IMR-90 (cell line): ENCODE measurements at regions not wholly inside any gene's neighbourhood (a gene's known extent, or its start where the extent isn't known, plus 50 kb on each side); places are given as distances from the start of the nearest gene placed in this dataset.

Experiments
- ATAC-seq: fragments of 200-7000 bp; cut with Tn5 transposase; 2 replicates; pipeline ENCODE4 v1.9.1; 2020; ENCODE audit warnings: low read depth, mild to moderate bottlenecking, moderate library complexity
- BruUV-seq: library from RNA; stranded (reverse); fragments of 400-500 nt; replicated peaks from 2 replicates; lab custom pipeline; 2021; lab: Mats Ljungman, UMichigan
- CTCF ChIA-PET: fragments of 300-600 bp; formaldehyde crosslinking; extraction: SDS; loops from one replicate; lab custom pipeline; 2021; ENCODE audit warnings: antibody characterized with exemption; lab: Yijun Ruan, JAX
- POLR2A ChIA-PET: fragments of 300-600 bp; sonication (Branson Sonifier 250); formaldehyde crosslinking; loops from one replicate; lab custom pipeline; 2022; ENCODE audit warnings: antibody characterized with exemption; ENCODE audit not compliant: unreplicated experiment; lab: Charles Lee
- DNase-seq: peaks from one replicate; pipeline ENCODE4 v3.0.0; 2013
- H2AFZ ChIP-seq: replicated peaks from 2 replicates; pipeline ENCODE3; 2013; ENCODE audit warnings: low read length, mild to moderate bottlenecking; ENCODE audit not compliant: poor library complexity
- H2AK5ac ChIP-seq: 2 replicates; pipeline ENCODE4 v1.6.1; 2013; ENCODE audit warnings: low read depth, low read length, inconsistent platforms
- H2AK9ac ChIP-seq: replicated peaks from 2 replicates; pipeline ENCODE3; 2013; ENCODE audit warnings: mild to moderate bottlenecking, low read depth, low read length, moderate library complexity; ENCODE audit not compliant: poor library complexity
- H2BK120ac ChIP-seq: 2 replicates; pipeline ENCODE4 v1.6.1; 2013; ENCODE audit warnings: low read depth, low read length, inconsistent platforms
- H2BK15ac ChIP-seq: 3 replicates; pipeline ENCODE4 v1.6.1; 2013; ENCODE audit warnings: low read depth, low read length, inconsistent platforms
- H2BK20ac ChIP-seq: 2 replicates; pipeline ENCODE4 v1.6.1; 2013; ENCODE audit warnings: low read depth, mild to moderate bottlenecking, inconsistent platforms, low read length, moderate library complexity
- H2BK5ac ChIP-seq: 2 replicates; pipeline ENCODE4 v1.6.1; 2013; ENCODE audit warnings: mild to moderate bottlenecking, low read depth, low read length, inconsistent platforms; ENCODE audit not compliant: poor library complexity, severe bottlenecking
- H3K14ac ChIP-seq: replicated peaks from 2 replicates; pipeline ENCODE4 v1.6.1; 2013; ENCODE audit warnings: low read depth, low read length, inconsistent platforms
- H3K18ac ChIP-seq: 2 replicates; pipeline ENCODE4 v1.6.1; 2013; ENCODE audit warnings: low read depth, low read length, control low read depth
- H3K23ac ChIP-seq: 2 replicates; pipeline ENCODE4 v1.6.1; 2013; ENCODE audit warnings: low read depth, low read length, inconsistent platforms
- H3K27ac ChIP-seq: 2 replicates; pipeline ENCODE4 v1.5.1; 2013; ENCODE audit warnings: mild to moderate bottlenecking, control low read depth, low read length; ENCODE audit not compliant: insufficient read depth
- H3K27me3 ChIP-seq: 2 replicates; pipeline ENCODE4 v1.6.1; 2013; ENCODE audit warnings: low read length; ENCODE audit not compliant: control insufficient read depth, insufficient read depth
- H3K36me3 ChIP-seq: 2 replicates; pipeline ENCODE4 v1.6.1; 2013; ENCODE audit warnings: low read length, mixed read lengths; ENCODE audit not compliant: control insufficient read depth, insufficient read depth
- H3K4ac ChIP-seq: 2 replicates; pipeline ENCODE4 v1.6.1; 2013; ENCODE audit warnings: low read depth, low read length, inconsistent platforms
- H3K4me1 ChIP-seq: 2 replicates; pipeline ENCODE4 v1.6.1; 2013; ENCODE audit warnings: low read length, mixed read lengths; ENCODE audit not compliant: control insufficient read depth, insufficient read depth
- H3K4me2 ChIP-seq: 2 replicates; pipeline ENCODE4 v1.6.1; 2013; ENCODE audit warnings: low read depth, mild to moderate bottlenecking, control low read depth, low read length, moderate library complexity
- H3K4me3 ChIP-seq: 2 replicates; pipeline ENCODE4 v1.5.1; 2013; ENCODE audit warnings: low read depth, mild to moderate bottlenecking, control low read depth, low read length, moderate library complexity; ENCODE audit not compliant: insufficient read depth
- H3K56ac ChIP-seq: 2 replicates; pipeline ENCODE4 v1.6.1; 2013; ENCODE audit warnings: low read length, inconsistent platforms; ENCODE audit not compliant: insufficient read depth; ENCODE audit errors: extremely low read depth
- H3K79me1 ChIP-seq, 2 experiments: 2 replicates each; pipeline ENCODE4 v1.6.1; 2013; ENCODE audit warnings: low read length in 2 of 2, inconsistent platforms in 1 of 2, low read depth in 1 of 2
- H3K9ac ChIP-seq: 2 replicates; pipeline ENCODE4 v1.6.1; 2013; ENCODE audit warnings: low read depth, low read length, control low read depth
- H3K9me1 ChIP-seq: 2 replicates; pipeline ENCODE4 v1.6.1; 2013; ENCODE audit warnings: low read length, inconsistent platforms; ENCODE audit not compliant: insufficient read depth
- H3K9me3 ChIP-seq: 2 replicates; pipeline ENCODE4 v1.6.1; 2013; ENCODE audit warnings: low read length; ENCODE audit not compliant: control insufficient read depth, insufficient read depth
- H4K20me1 ChIP-seq: 2 replicates; pipeline ENCODE4 v1.6.1; 2013; ENCODE audit warnings: low read length, inconsistent platforms; ENCODE audit not compliant: insufficient read depth
- H4K5ac ChIP-seq: 2 replicates; pipeline ENCODE4 v1.6.1; 2013; ENCODE audit warnings: mild to moderate bottlenecking, low read depth, low read length, control low read depth
- H4K8ac ChIP-seq, 2 experiments: 2 replicates each; pipeline ENCODE4 v1.6.1; 2013; ENCODE audit warnings: low read depth in 2 of 2, low read length in 2 of 2, control low read depth in 1 of 2, inconsistent platforms in 1 of 2
- H4K91ac ChIP-seq: 2 replicates; pipeline ENCODE4 v1.6.1; 2013; ENCODE audit warnings: low read depth, low read length, inconsistent platforms; ENCODE audit not compliant: insufficient read depth
- BHLHE40 ChIP-seq: fragments of 150-350 bp; IDR thresholded peaks from 2 replicates; pipeline ENCODE4 v1.6.1; 2016; ENCODE audit warnings: mild to moderate bottlenecking, low read depth, low read length
- CHD1 ChIP-seq: IDR thresholded peaks from 2 replicates; pipeline ENCODE4 v1.6.1; 2012; ENCODE audit warnings: low read depth, low read length, improper control_type of control experiment
- CTCF ChIP-seq: conservative IDR thresholded peaks from 2 replicates; pipeline ENCODE4 v1.5.1; 2012; ENCODE audit warnings: mild to moderate bottlenecking, low read depth, low read length, improper control_type of control experiment
- ELK1 ChIP-seq: fragments of 150-350 bp; IDR thresholded peaks from 2 replicates; pipeline ENCODE4 v1.6.1; 2016; ENCODE audit warnings: low read depth, mild to moderate bottlenecking, low read length, moderate library complexity, borderline replicate concordance
- FOS ChIP-seq: fragments of 150-350 bp; IDR thresholded peaks from 2 replicates; pipeline ENCODE4 v1.6.1; 2016; ENCODE audit warnings: low read depth, low read length
- MAZ ChIP-seq: IDR thresholded peaks from 2 replicates; pipeline ENCODE4 v1.6.1; 2012; ENCODE audit warnings: low read depth, mild to moderate bottlenecking, low read length, improper control_type of control experiment, moderate library complexity, borderline replicate concordance
- POLR2A ChIP-seq: IDR thresholded peaks from 2 replicates; pipeline ENCODE4 v1.6.1; 2012; ENCODE audit warnings: mild to moderate bottlenecking, low read depth, low read length
- RAD21 ChIP-seq: IDR thresholded peaks from 2 replicates; pipeline ENCODE4 v1.6.1; 2012; ENCODE audit warnings: low read length, improper control_type of control experiment
- RFX5 ChIP-seq: IDR thresholded peaks from 2 replicates; pipeline ENCODE4 v1.8.0; 2012; ENCODE audit warnings: low read depth, mild to moderate bottlenecking, low read length, moderate library complexity
- USF2 ChIP-seq: fragments of 150-350 bp; IDR thresholded peaks from 2 replicates; pipeline ENCODE4 v1.6.1; 2017; ENCODE audit warnings: mild to moderate bottlenecking, antibody characterized with exemption, low read length, low read depth
- WGBS, 2 experiments: methylation state at CpG; one replicate each; pipeline versions ENCODE4 v1.1.5 to v1.1.7; 2013; ENCODE audit warnings: missing lambda C conversion rate in 2 of 2; ENCODE audit not compliant: insufficient read length in 1 of 2; ENCODE audit errors: extremely low coverage in 2 of 2; 5-methylcytosine and 5-hydroxymethylcytosine counted together
- dilution Hi-C: fragments of 300-500 bp; cut with HindIII; formaldehyde crosslinking; loops from one replicate; pipeline ENCODE4 v1.14.3; 2018; ENCODE audit warnings: low sequenced_read_pairs; ENCODE audit not compliant: unreplicated experiment
- in situ Hi-C: fragments of 300-500 bp; cut with MboI; formaldehyde crosslinking; loops from 3 replicates; pipeline ENCODE4 v1.14.3; 2019; ENCODE audit warnings: low sequenced_read_pairs, inconsistent platforms, mixed read lengths
- intact Hi-C: fragments of 100-400 bp; cut with micrococcal nuclease; formaldehyde crosslinking; loops from 2 replicates; pipeline ENCODE4 v1.10.0; 2022

GRCh38 chr2:129438501-129439057, 540.9 kb upstream of the RAB6C start:
- no peak overlapping the region for H3K56ac ChIP-seq
- intact Hi-C loops (no loop called here), dilution Hi-C loops (no loop called here), in situ Hi-C loops (no loop called here)
- H3K27me3 ChIP-seq: no peaks in the 10 kb centered on the region
- POLR2A ChIA-PET: no interaction called here
- H2AK5ac ChIP-seq: no peak overlapping the region
- TF ChIP-seq MAZ (no peak), RFX5 (no peak), POLR2A (no peak), BHLHE40 (no peak), CHD1 (no peak), FOS (no peak), USF2 (no peak), ELK1 (no peak), CTCF (no peak), RAD21 (no peak)
- no peak overlapping the region for H3K23ac ChIP-seq
- ATAC-seq (no peak), DNase-seq (no peak)
- no peaks in the 10 kb centered on the region for H3K4me1 ChIP-seq
- H4K20me1 ChIP-seq: no peaks in the 10 kb centered on the region
- no peaks in the 10 kb centered on the region for H3K36me3 ChIP-seq
- H4K8ac ChIP-seq: no peak overlapping the region
- no peak overlapping the region for H2AK9ac ChIP-seq
- no TSS peak for BruUV-seq
- no peak overlapping the region for H2BK20ac ChIP-seq
- no peak overlapping the region for H3K4me3 ChIP-seq
- no peak overlapping the region for H3K14ac ChIP-seq
- H3K18ac ChIP-seq: no peak overlapping the region
- 60% methylated on average over 1 of the region's 13 CpGs; no CpG with 5 or more reads in 1 of the 2 experiments for WGBS, 2 experiments
- H4K5ac ChIP-seq: no peak overlapping the region
- H2BK120ac ChIP-seq: no peak overlapping the region
- H3K9ac ChIP-seq: no peak overlapping the region
- H3K4ac ChIP-seq: no peak overlapping the region
- H2BK15ac ChIP-seq: no peak overlapping the region
- H2BK5ac ChIP-seq: no peak overlapping the region
- H3K9me1 ChIP-seq: no peaks in the 10 kb centered on the region
- CTCF ChIA-PET: no interaction called here
- H3K9me3 ChIP-seq: peaks cover 36% of the 10 kb centered on the region
- H3K4me2 ChIP-seq: no peak overlapping the region
- H2AFZ ChIP-seq: no peak overlapping the region
- no peak overlapping the region for H3K27ac ChIP-seq
- H4K91ac ChIP-seq: no peak overlapping the region
- no peaks in the 10 kb centered on the region for H3K79me1 ChIP-seq
